Subcutaneous abdominal adipose tissue (tissue), 5 donors: ENCODE measurements at regions not wholly inside any gene's neighbourhood (a gene's known extent, or its start where the extent isn't known, plus 50 kb on each side); places are given as distances from the start of the nearest gene placed in this dataset.

Source experiments
- H3K27ac ChIP-seq: one replicate; pipeline ENCODE4 v1.7.0; 2013; ENCODE audit warnings: low read depth, mild to moderate bottlenecking, inconsistent platforms, low read length, moderate library complexity
- H3K27me3 ChIP-seq, 5 donors: one replicate each; pipeline ENCODE4 v1.7.0; 2013; ENCODE audit warnings: low read length in 5 of 5, inconsistent platforms in 1 of 5; ENCODE audit not compliant: control insufficient read depth in 5 of 5, insufficient read depth in 4 of 5
- H3K36me3 ChIP-seq, 5 donors: one replicate each; pipeline ENCODE4 v1.7.0; 2013; ENCODE audit warnings: low read length in 5 of 5; ENCODE audit not compliant: control insufficient read depth in 5 of 5, insufficient read depth in 5 of 5
- H3K4me1 ChIP-seq, 5 donors: one replicate each; pipeline ENCODE4 v1.7.0; 2013; ENCODE audit warnings: low read length in 5 of 5, mild to moderate bottlenecking in 3 of 5, moderate library complexity in 1 of 5; ENCODE audit not compliant: control insufficient read depth in 5 of 5, insufficient read depth in 5 of 5
- H3K4me3 ChIP-seq, 5 donors: one replicate each; pipeline ENCODE4 v1.7.0; 2013; ENCODE audit warnings: low read length in 5 of 5, low read depth in 1 of 5
- H3K9ac ChIP-seq, 5 donors: one replicate each; pipeline ENCODE4 v1.7.0; 2013; ENCODE audit warnings: low read length in 5 of 5, mild to moderate bottlenecking in 4 of 5, moderate library complexity in 3 of 5
- H3K9me3 ChIP-seq, 5 donors: one replicate each; pipeline ENCODE4 v1.7.0; 2013; ENCODE audit warnings: low read length in 5 of 5; ENCODE audit not compliant: control insufficient read depth in 5 of 5
- donor health status: healthy.
- donor health status: healthy.
- donor health status: healthy.
- donor health status: healthy.
- donor health status: healthy.

- no peaks in the 10 kb centered on the region for H3K36me3 ChIP-seq
- H3K9ac ChIP-seq = no peak overlapping the region
- H3K9me3 ChIP-seq = peaks cover 0 to 11% (median 5%) of the 10 kb centered on the region in 5 donors
- no peak overlapping the region for H3K4me3 ChIP-seq
- no peaks in the 10 kb centered on the region for H3K27me3 ChIP-seq
- no peaks in the 10 kb centered on the region for H3K4me1 ChIP-seq
- H3K27ac ChIP-seq = no peak overlapping the region
Observed at GRCh38 chr12:19032826-19033225, 96.7 kb upstream of the PLEKHA5 start.

GRCh38 chr12:19033244-19033643 is 96.3 kb upstream of the PLEKHA5 start:
- Histone ChIP-seq H3K4me3 (no peak overlapping the region), H3K9me3 (peaks cover 0 to 11% (median 5%) of the 10 kb centered on the region in 5 donors), H3K4me1 (no peaks in the 10 kb centered on the region), H3K27ac (no peak overlapping the region), H3K27me3 (no peaks in the 10 kb centered on the region), H3K9ac (no peak overlapping the region), H3K36me3 (no peaks in the 10 kb centered on the region)

- Histone ChIP-seq H3K9me3 (peaks cover 0 to 11% (median 5%) of the 10 kb centered on the region in 5 donors), H3K9ac (no peak overlapping the region), H3K27me3 (no peaks in the 10 kb centered on the region), H3K4me3 (no peak overlapping the region), H3K27ac (no peak overlapping the region), H3K4me1 (no peaks in the 10 kb centered on the region), H3K36me3 (no peaks in the 10 kb centered on the region)
Observed at GRCh38 chr12:19034937-19035336, 94.6 kb upstream of the PLEKHA5 start.

GRCh38 chr12:19035536-19035935 is 94.0 kb upstream of the PLEKHA5 start:
- Histone ChIP-seq H3K9ac (no peak overlapping the region), H3K27ac (no peak overlapping the region), H3K36me3 (no peaks in the 10 kb centered on the region), H3K27me3 (no peaks in the 10 kb centered on the region), H3K4me3 (no peak overlapping the region), H3K9me3 (peaks cover 0 to 11% (median 5%) of the 10 kb centered on the region in 5 donors), H3K4me1 (no peaks in the 10 kb centered on the region)

- peaks cover 0 to 11% (median 5%) of the 10 kb centered on the region in 5 donors for H3K9me3 ChIP-seq
- H3K9ac ChIP-seq = no peak overlapping the region
- no peak overlapping the region for H3K27ac ChIP-seq
- no peaks in the 10 kb centered on the region for H3K4me1 ChIP-seq
- no peaks in the 10 kb centered on the region for H3K27me3 ChIP-seq
- no peaks in the 10 kb centered on the region for H3K36me3 ChIP-seq
- H3K4me3 ChIP-seq = no peak overlapping the region
Observed at GRCh38 chr12:19036673-19037357, 92.7 kb upstream of the PLEKHA5 start.

GRCh38 chr12:19038209-19038608 is 91.3 kb upstream of the PLEKHA5 start:
- Histone ChIP-seq H3K36me3 (no peaks in the 10 kb centered on the region), H3K4me3 (no peak overlapping the region), H3K9ac (no peak overlapping the region), H3K27me3 (no peaks in the 10 kb centered on the region), H3K27ac (no peak overlapping the region), H3K4me1 (no peaks in the 10 kb centered on the region), H3K9me3 (no peaks in the 10 kb centered on the region)

GRCh38 chr12:19039515-19039914 is 90.0 kb upstream of the PLEKHA5 start:
- Histone ChIP-seq H3K9ac (no peak overlapping the region), H3K27me3 (no peaks in the 10 kb centered on the region), H3K4me1 (no peaks in the 10 kb centered on the region), H3K9me3 (no peaks in the 10 kb centered on the region), H3K27ac (no peak overlapping the region), H3K4me3 (no peak overlapping the region), H3K36me3 (no peaks in the 10 kb centered on the region)

GRCh38 chr12:19042221-19042620 is 87.3 kb upstream of the PLEKHA5 start:
- Histone ChIP-seq H3K9ac (no peak overlapping the region), H3K27me3 (no peaks in the 10 kb centered on the region), H3K9me3 (no peaks in the 10 kb centered on the region), H3K36me3 (no peaks in the 10 kb centered on the region), H3K27ac (no peak overlapping the region), H3K4me3 (no peak overlapping the region), H3K4me1 (no peaks in the 10 kb centered on the region)

- no peaks in the 10 kb centered on the region for H3K4me1 ChIP-seq
- H3K27me3 ChIP-seq = no peaks in the 10 kb centered on the region
- H3K36me3 ChIP-seq = no peaks in the 10 kb centered on the region
- H3K9me3 ChIP-seq = no peaks in the 10 kb centered on the region
- H3K27ac ChIP-seq = no peak overlapping the region
- H3K4me3 ChIP-seq = no peak overlapping the region
- H3K9ac ChIP-seq = no peak overlapping the region
Observed at GRCh38 chr12:19044430-19044829, 85.1 kb upstream of the PLEKHA5 start.

- H3K36me3 ChIP-seq = no peaks in the 10 kb centered on the region
- no peak overlapping the region for H3K9ac ChIP-seq
- H3K9me3 ChIP-seq = no peaks in the 10 kb centered on the region
- no peaks in the 10 kb centered on the region for H3K27me3 ChIP-seq
- H3K4me1 ChIP-seq = no peaks in the 10 kb centered on the region
- no peak overlapping the region for H3K27ac ChIP-seq
- no peak overlapping the region for H3K4me3 ChIP-seq
Observed at GRCh38 chr12:19044891-19045290, 84.6 kb upstream of the PLEKHA5 start.
